HL-60 (cell line): ENCODE measurements at regions not wholly inside any gene's neighbourhood (a gene's known extent, or its start where the extent isn't known, plus 50 kb on each side); places are given as distances from the start of the nearest gene placed in this dataset.

Experiments
- POLR2AphosphoS5 ChIP-seq: IDR thresholded peaks from 2 replicates; pipeline ENCODE4 v1.6.1; 2012; ENCODE audit warnings: low read depth
- TF ChIP-seq, protein P1 (sequence below): IDR thresholded peaks from one replicate; pipeline ENCODE4 v1.5.1; 2011; ENCODE audit warnings: low read length, control low read depth, inconsistent platforms; ENCODE audit not compliant: insufficient read depth

GRCh38 chr15:31267161-31268107, 59.2 kb upstream of the KLF13 start:
- no peak; the same call in 1 of the 2 replicates for TF ChIP-seq POLR2AphosphoS5
- TF ChIP-seq, protein P1, sequence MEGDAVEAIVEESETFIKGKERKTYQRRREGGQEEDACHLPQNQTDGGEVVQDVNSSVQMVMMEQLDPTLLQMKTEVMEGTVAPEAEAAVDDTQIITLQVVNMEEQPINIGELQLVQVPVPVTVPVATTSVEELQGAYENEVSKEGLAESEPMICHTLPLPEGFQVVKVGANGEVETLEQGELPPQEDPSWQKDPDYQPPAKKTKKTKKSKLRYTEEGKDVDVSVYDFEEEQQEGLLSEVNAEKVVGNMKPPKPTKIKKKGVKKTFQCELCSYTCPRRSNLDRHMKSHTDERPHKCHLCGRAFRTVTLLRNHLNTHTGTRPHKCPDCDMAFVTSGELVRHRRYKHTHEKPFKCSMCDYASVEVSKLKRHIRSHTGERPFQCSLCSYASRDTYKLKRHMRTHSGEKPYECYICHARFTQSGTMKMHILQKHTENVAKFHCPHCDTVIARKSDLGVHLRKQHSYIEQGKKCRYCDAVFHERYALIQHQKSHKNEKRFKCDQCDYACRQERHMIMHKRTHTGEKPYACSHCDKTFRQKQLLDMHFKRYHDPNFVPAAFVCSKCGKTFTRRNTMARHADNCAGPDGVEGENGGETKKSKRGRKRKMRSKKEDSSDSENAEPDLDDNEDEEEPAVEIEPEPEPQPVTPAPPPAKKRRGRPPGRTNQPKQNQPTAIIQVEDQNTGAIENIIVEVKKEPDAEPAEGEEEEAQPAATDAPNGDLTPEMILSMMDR: no peak
